ENCODE measurements at regions not wholly inside any gene's neighbourhood (a gene's known extent, or its start where the extent isn't known, plus 50 kb on each side); places are given as distances from the start of the nearest gene placed in this dataset.

DNA sequence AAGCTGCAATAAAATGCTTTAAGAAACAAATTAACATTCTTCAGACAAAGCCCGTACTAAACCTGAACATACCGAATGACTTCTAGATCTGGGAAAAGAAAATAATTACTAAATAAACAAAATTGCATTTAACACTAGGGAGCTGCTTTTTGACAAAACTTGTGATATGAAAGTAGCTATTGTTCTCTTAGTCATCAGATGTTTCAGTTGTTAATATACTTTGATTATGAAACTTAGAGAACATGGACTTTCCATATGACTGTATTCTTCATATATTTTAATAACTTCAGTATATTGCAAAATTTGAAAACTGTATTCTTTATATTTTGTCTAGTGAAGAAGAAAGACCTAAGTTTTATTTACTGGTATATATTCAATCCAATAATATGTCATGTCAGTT is 1262.1 kb downstream of the NCAM2 start:
- Histone ChIP-seq H3K4me1 (ENCODE audit: insufficient read depth, insufficient read length) (no peaks in the 10 kb centered on the region), H3K9ac (ENCODE audit: insufficient read length, low read depth) (no peak overlapping the region), H3K36me3 (ENCODE audit: insufficient read depth, insufficient read length, low read length) (no peaks in the 10 kb centered on the region), H3K9me3 (ENCODE audit: insufficient read depth, low read length) (no peaks in the 10 kb centered on the region; the same call in 1 of the 2 replicates), H3K27me3 (ENCODE audit: insufficient read depth, insufficient read length) (no peaks in the 10 kb centered on the region), H3K4me3 (ENCODE audit: insufficient read length, low read depth) (no peak overlapping the region)
- no peak for DNase-seq (ENCODE audit: low read depth, low spot score)
- TF ChIP-seq SUZ12 (IDR thresholded peaks at IDR 0.05; ENCODE audit: extremely low read depth, insufficient read depth, insufficient read length), result no peak

DNA sequence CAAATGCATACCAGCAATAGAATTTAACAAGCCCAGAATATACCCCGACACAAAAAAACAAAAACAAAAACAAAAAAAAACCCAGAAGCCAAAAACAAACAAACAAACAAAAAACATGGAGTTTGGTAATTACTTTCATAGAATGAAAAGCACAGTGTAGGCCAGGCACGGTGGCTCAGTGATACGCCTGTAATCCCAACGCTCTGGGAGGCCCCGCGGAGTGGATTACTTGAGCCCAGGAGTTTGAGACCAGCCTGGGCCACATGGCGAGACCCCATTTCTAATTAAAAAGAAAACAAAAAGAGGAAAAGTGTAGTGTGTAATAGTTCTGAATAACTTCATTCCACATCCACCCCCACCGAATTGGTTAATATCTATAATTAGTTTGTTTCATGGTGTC is 1265.7 kb downstream of the NCAM2 start:
- Histone ChIP-seq H3K36me3 (ENCODE audit: insufficient read depth, insufficient read length, low read length) (no peaks in the 10 kb centered on the region), H3K27me3 (ENCODE audit: insufficient read depth, insufficient read length) (no peaks in the 10 kb centered on the region), H3K9me3 (ENCODE audit: insufficient read depth, low read length) (no peaks in the 10 kb centered on the region; the same call in 1 of the 2 replicates), H3K9ac (ENCODE audit: insufficient read length, low read depth) (no peak overlapping the region), H3K4me3 (ENCODE audit: insufficient read length, low read depth) (no peak overlapping the region), H3K4me1 (ENCODE audit: insufficient read depth, insufficient read length) (no peaks in the 10 kb centered on the region)
- no peak for TF ChIP-seq ZNF274 (IDR thresholded peaks at IDR 0.05; ENCODE audit: low read depth, low read length)
- no peak for TF ChIP-seq SUZ12 (IDR thresholded peaks at IDR 0.05; ENCODE audit: extremely low read depth, insufficient read depth, insufficient read length)
- TF ChIP-seq YY1 (IDR thresholded peaks at IDR 0.05; ENCODE audit: insufficient read depth, insufficient read length), result no peak
- no peak for DNase-seq (ENCODE audit: low read depth, low spot score)

DNA sequence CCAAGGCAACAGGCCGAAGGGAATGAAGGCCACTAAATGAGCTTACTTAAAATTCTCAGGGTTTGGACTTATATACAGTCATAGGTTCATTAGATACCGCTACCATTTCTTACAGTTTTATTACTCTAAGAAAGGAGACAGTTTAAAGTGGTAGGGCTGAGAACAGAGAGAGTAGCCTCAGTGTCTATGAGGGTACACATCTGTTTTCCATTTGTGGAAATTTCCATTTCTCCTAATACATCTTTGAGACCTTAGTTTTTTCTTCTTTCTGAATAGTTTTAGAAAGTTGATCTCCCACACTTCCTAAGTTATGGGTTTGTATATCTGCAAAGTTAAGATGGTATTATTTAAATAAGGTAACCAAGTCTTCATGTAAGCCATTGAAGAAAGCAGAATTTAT is 1279.1 kb downstream of the NCAM2 start:
- Histone ChIP-seq H3K27me3 (ENCODE audit: insufficient read depth, insufficient read length) (no peaks in the 10 kb centered on the region), H3K9ac (ENCODE audit: insufficient read length, low read depth) (no peak overlapping the region), H3K4me3 (ENCODE audit: insufficient read length, low read depth) (no peak overlapping the region), H3K36me3 (ENCODE audit: insufficient read depth, insufficient read length, low read length) (no peaks in the 10 kb centered on the region), H3K9me3 (ENCODE audit: insufficient read depth, low read length) (no peaks in the 10 kb centered on the region), H3K4me1 (ENCODE audit: insufficient read depth, insufficient read length) (no peaks in the 10 kb centered on the region)
- no peak for TF ChIP-seq SUZ12 (IDR thresholded peaks at IDR 0.05; ENCODE audit: extremely low read depth, insufficient read depth, insufficient read length)
- no peak for TF ChIP-seq YY1 (IDR thresholded peaks at IDR 0.05; ENCODE audit: insufficient read depth, insufficient read length)
- TF ChIP-seq ZNF274 (IDR thresholded peaks at IDR 0.05; ENCODE audit: low read depth, low read length), result no peak
- DNase-seq (ENCODE audit: low read depth, low spot score), result no peak

DNA sequence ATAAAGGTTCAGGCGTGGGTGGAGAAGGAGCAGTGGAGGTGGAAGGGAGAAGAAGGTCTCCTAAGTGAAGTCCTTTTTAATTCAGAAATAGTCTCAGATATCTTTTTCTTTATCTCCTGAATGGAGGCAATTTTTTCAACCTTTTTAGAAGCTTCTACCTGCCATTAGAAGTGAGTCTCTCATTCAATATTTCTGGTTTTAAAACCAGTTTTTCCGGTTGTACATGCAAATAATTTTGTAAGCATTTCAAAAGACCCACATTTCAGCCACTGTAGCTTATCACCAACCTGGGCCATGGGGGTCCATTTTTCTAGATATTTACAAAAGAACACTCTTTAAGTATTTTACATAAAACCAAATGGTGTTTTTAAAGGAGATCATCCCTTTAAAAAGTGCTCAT is 1280.2 kb downstream of the NCAM2 start:
- Histone ChIP-seq H3K36me3 (ENCODE audit: insufficient read depth, insufficient read length, low read length) (no peaks in the 10 kb centered on the region), H3K27me3 (ENCODE audit: insufficient read depth, insufficient read length) (no peaks in the 10 kb centered on the region), H3K4me1 (ENCODE audit: insufficient read depth, insufficient read length) (no peaks in the 10 kb centered on the region), H3K9ac (ENCODE audit: insufficient read length, low read depth) (no peak overlapping the region), H3K9me3 (ENCODE audit: insufficient read depth, low read length) (no peaks in the 10 kb centered on the region), H3K4me3 (ENCODE audit: insufficient read length, low read depth) (no peak overlapping the region)
- TF ChIP-seq YY1 (IDR thresholded peaks at IDR 0.05; ENCODE audit: insufficient read depth, insufficient read length) (no peak), ZNF274 (IDR thresholded peaks at IDR 0.05; ENCODE audit: low read depth, low read length) (no peak), SUZ12 (IDR thresholded peaks at IDR 0.05; ENCODE audit: extremely low read depth, insufficient read depth, insufficient read length) (no peak)
- DNase-seq (ENCODE audit: low read depth, low spot score), result no peak

DNA sequence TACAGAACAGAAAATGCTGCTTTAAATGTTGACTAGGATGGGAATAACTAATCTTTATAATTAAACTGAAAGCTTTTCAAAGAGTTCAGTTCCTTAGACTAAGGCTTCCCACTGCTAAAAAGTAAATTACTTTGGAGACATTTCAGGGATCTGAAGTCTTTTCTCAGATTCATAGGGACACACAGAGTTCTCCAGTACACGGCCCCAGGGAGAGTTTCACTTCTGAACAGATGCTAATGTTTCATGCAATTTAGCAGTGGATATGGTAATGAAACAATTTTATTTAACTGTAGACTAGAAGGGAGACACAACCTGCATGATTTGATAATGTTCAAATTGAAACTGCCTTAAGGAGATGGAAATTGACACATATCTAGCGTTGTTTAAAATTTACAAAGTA is 1282.6 kb downstream of the NCAM2 start:
- no peaks in the 10 kb centered on the region for H3K27me3 ChIP-seq (ENCODE audit: insufficient read depth, insufficient read length)
- H3K36me3 ChIP-seq (ENCODE audit: insufficient read depth, insufficient read length, low read length), result no peaks in the 10 kb centered on the region
- H3K9ac ChIP-seq (ENCODE audit: insufficient read length, low read depth), result no peak overlapping the region
- no peaks in the 10 kb centered on the region for H3K4me1 ChIP-seq (ENCODE audit: insufficient read depth, insufficient read length)
- DNase-seq (ENCODE audit: low read depth, low spot score), result no peak
- H3K4me3 ChIP-seq (ENCODE audit: insufficient read length, low read depth), result no peak overlapping the region
- no peak for TF ChIP-seq YY1 (IDR thresholded peaks at IDR 0.05; ENCODE audit: insufficient read depth, insufficient read length)
- TF ChIP-seq SUZ12 (IDR thresholded peaks at IDR 0.05; ENCODE audit: extremely low read depth, insufficient read depth, insufficient read length), result no peak
- TF ChIP-seq ZNF274 (IDR thresholded peaks at IDR 0.05; ENCODE audit: low read depth, low read length), result no peak
- peaks cover 4% of the 10 kb centered on the region; the same call in 1 of the 2 replicates for H3K9me3 ChIP-seq (ENCODE audit: insufficient read depth, low read length)

DNA sequence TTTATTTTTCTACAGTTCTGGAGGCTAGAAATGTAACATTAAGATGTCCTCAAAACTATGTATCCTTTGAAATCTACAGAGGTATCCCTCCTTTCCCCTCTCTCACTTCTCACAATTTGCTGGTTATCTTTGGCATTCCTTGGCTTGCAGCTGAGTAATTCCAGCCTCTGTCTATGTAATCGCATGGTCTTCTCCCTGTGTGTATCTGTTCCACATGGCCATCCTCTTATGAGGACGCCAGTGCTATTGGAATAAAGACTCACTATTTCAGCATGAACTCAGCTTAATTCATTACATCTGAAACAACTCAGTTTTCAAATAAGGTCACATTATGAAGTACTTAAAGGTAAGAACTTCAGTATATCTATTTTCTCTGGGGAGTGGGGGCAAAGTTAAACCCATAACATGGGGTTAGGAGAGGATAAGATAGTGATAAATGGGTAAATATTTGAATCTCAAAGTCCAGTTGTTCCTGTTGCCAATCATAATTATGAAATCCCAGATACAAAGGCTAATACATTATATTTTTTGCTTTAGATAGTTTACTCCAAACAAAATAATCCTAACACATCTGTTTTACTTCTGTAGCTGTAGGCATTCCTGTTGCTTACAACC is 1290.8 kb downstream of the NCAM2 start:
- peaks cover 27% of the 10 kb centered on the region for H3K9me3 ChIP-seq (ENCODE audit: insufficient read depth, low read length)
- H3K4me1 ChIP-seq (ENCODE audit: insufficient read depth, insufficient read length), result no peaks in the 10 kb centered on the region
- H3K4me3 ChIP-seq (ENCODE audit: insufficient read length, low read depth), result no peak overlapping the region
- H3K9ac ChIP-seq (ENCODE audit: insufficient read length, low read depth), result no peak overlapping the region
- no peak for DNase-seq (ENCODE audit: low read depth, low spot score)
- TF ChIP-seq ZNF274 (IDR thresholded peaks at IDR 0.05; ENCODE audit: low read depth, low read length) (no peak), YY1 (IDR thresholded peaks at IDR 0.05; ENCODE audit: insufficient read depth, insufficient read length) (no peak), SUZ12 (IDR thresholded peaks at IDR 0.05; ENCODE audit: extremely low read depth, insufficient read depth, insufficient read length) (no peak)
- no peaks in the 10 kb centered on the region for H3K27me3 ChIP-seq (ENCODE audit: insufficient read depth, insufficient read length)
- no peaks in the 10 kb centered on the region for H3K36me3 ChIP-seq (ENCODE audit: insufficient read depth, insufficient read length, low read length)

DNA sequence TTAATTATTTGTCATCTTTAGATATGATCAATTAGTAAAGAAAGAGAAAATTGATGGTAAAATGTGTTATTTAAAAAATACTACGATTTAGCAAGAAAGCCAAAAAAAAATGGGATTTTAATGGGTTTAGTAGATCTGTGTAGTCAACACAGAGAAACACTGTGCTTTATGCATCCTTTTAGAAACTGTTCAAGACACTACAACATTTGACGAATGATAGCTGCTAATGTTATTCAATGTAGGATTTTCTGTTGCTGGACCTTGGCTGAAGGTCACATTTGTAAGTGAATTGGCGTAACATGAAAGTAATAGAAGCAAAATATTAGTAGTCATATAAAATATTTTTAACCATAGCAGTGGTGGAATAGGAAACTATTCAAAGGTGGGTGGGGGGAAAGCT is 1293.9 kb downstream of the NCAM2 start:
- Histone ChIP-seq H3K9me3 (ENCODE audit: insufficient read depth, low read length) (peaks cover 10% of the 10 kb centered on the region; the same call in 1 of the 2 replicates), H3K9ac (ENCODE audit: insufficient read length, low read depth) (no peak overlapping the region)

More for the DNA sequence above, 1293.9 kb downstream of the NCAM2 start:
- no peak for DNase-seq (ENCODE audit: low read depth, low spot score)
- Histone ChIP-seq H3K4me1 (ENCODE audit: insufficient read depth, insufficient read length) (no peaks in the 10 kb centered on the region), H3K36me3 (ENCODE audit: insufficient read depth, insufficient read length, low read length) (no peaks in the 10 kb centered on the region), H3K4me3 (ENCODE audit: insufficient read length, low read depth) (no peak overlapping the region), H3K27me3 (ENCODE audit: insufficient read depth, insufficient read length) (no peaks in the 10 kb centered on the region)
- TF ChIP-seq SUZ12 (IDR thresholded peaks at IDR 0.05; ENCODE audit: extremely low read depth, insufficient read depth, insufficient read length), result no peak
- no peak for TF ChIP-seq ZNF274 (IDR thresholded peaks at IDR 0.05; ENCODE audit: low read depth, low read length)

Measured in NT2/D1 (cell line).